ENCODE measurements at regions not wholly inside any gene's neighbourhood (a gene's known extent, or its start where the extent isn't known, plus 50 kb on each side); places are given as distances from the start of the nearest gene placed in this dataset.

DNA sequence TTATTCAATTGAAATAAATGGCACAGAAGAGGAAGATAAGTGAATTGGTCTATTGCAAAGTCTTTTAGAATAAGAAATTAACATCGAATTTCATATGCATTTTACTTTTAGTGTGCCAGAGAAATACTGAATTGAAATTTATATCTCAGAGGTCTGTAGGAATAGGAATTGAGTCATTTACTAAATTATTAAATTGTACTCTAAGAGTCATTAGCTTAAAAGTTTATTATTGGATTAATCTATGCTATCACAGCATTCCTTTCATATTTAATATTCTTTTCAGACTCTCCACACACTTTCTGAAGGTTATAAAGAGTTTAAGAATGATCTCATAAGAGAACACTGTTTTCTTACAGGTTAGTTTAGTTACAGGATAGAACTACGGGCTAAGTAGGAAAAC, 2711.5 kb downstream of the ARAP2 start:
- H3K4me3 ChIP-seq (ENCODE audit: low read depth, low read length): no peak overlapping the region
- in situ Hi-C loops (cut with HindIII; ENCODE audit: low sequenced_read_pairs): no loop called here
- no peak for DNase-seq (ENCODE audit: low read depth, low spot score)
- TF ChIP-seq, protein P1, sequence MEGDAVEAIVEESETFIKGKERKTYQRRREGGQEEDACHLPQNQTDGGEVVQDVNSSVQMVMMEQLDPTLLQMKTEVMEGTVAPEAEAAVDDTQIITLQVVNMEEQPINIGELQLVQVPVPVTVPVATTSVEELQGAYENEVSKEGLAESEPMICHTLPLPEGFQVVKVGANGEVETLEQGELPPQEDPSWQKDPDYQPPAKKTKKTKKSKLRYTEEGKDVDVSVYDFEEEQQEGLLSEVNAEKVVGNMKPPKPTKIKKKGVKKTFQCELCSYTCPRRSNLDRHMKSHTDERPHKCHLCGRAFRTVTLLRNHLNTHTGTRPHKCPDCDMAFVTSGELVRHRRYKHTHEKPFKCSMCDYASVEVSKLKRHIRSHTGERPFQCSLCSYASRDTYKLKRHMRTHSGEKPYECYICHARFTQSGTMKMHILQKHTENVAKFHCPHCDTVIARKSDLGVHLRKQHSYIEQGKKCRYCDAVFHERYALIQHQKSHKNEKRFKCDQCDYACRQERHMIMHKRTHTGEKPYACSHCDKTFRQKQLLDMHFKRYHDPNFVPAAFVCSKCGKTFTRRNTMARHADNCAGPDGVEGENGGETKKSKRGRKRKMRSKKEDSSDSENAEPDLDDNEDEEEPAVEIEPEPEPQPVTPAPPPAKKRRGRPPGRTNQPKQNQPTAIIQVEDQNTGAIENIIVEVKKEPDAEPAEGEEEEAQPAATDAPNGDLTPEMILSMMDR (IDR thresholded peaks at IDR 0.05; ENCODE audit: low read depth, low read length): no peak

DNA sequence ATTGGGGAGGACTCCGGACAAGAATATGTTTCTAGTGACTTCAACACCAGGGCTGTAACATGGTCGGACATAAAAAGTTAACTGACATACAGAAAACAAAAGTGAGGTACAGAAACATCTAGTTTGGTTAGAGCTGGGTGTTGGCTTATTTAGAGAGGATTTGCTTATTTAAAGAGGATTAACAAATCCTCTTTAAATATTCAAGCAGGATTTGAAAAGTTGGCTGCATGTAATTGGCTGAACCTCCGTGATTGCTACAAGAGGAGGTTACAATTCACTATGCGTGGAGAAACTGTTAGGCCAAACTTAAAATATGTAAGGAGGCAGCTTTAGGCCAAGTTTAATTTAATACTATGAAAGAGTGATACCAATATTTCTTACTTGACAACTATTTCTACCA, 2707.4 kb downstream of the ARAP2 start:
- TF ChIP-seq, protein P1 (IDR thresholded peaks at IDR 0.05; ENCODE audit: low read depth, low read length): no peak
- no peak for DNase-seq (ENCODE audit: low read depth, low spot score)
- no peak overlapping the region for H3K4me3 ChIP-seq (ENCODE audit: low read depth, low read length)
- in situ Hi-C loops (cut with HindIII; ENCODE audit: low sequenced_read_pairs): no loop called here

DNA sequence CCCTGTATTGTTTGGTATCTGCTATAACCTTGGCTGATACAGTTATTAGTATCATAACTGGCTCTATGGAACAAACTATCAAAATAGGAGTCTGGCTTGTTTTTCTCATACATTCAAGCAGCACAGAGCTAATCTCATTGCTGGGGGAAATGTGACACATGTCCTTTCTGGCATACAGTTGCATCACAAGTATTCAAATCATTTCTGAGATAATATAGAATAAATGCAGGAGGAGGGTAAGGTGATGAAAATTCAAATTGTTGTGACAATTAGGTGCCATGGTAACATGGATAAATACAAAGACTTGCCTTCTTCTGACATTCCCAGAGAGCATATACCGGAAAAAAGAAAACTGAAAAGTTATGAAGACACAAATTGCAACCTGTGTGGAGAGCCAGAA, 2706.8 kb downstream of the ARAP2 start:
- H3K4me3 ChIP-seq (ENCODE audit: low read depth, low read length): no peak overlapping the region
- TF ChIP-seq, protein P1 (IDR thresholded peaks at IDR 0.05; ENCODE audit: low read depth, low read length): no peak
- no peak for DNase-seq (ENCODE audit: low read depth, low spot score)
- in situ Hi-C loops (cut with HindIII; ENCODE audit: low sequenced_read_pairs): no loop called here

DNA sequence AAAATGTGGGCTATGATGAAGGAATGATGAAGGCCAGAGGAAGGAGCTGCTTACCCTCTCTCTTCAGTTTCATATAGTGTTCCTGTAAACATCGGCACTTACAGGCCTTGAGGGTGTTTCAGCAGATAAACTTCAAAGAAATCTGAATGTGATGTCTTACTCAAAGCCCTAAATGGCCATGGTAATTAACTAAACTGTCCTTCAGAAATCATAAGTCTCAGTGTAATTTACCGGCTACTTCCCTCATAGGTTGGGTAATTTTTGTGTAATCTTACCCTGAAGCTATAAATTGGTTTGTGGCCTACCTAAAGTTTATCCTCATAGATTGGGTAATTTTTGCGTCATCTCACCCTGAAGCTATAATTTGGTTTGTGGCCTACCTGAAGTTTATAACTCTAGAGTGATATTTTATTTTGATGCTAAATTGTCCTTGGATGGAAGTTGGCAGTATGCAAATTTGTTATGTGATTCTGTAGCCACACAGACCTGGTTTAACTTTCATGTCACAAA, 2700.3 kb downstream of the ARAP2 start:
- no peak for DNase-seq (ENCODE audit: low read depth, low spot score)
- TF ChIP-seq, protein P1 (IDR thresholded peaks at IDR 0.05; ENCODE audit: low read depth, low read length): no peak
- in situ Hi-C loops (cut with HindIII; ENCODE audit: low sequenced_read_pairs): no loop called here
- no peak overlapping the region for H3K4me3 ChIP-seq (ENCODE audit: low read depth, low read length)

DNA sequence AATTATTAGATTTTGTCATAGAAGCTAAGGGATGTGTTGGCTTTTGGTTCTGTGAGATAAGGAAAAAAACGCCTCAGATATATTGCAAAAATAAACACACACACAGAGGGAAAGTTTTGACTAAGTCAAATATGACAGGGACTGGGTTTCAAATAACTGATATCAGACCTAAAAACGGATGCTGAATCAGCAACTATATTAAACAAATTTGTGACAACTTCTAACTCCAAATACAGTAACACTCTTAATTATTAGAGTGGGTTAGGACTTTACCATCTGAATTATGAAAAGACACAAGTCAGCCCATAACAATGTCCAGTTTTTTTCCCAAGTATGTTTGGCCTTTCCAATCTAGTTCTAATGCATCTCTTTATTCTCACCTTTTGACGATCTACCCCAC, 2693.1 kb downstream of the ARAP2 start:
- no peak overlapping the region for H3K4me3 ChIP-seq (ENCODE audit: low read depth, low read length)
- DNase-seq (ENCODE audit: low read depth, low spot score): no peak
- in situ Hi-C loops (cut with HindIII; ENCODE audit: low sequenced_read_pairs): no loop called here
- TF ChIP-seq, protein P1 (IDR thresholded peaks at IDR 0.05; ENCODE audit: low read depth, low read length): no peak

DNA sequence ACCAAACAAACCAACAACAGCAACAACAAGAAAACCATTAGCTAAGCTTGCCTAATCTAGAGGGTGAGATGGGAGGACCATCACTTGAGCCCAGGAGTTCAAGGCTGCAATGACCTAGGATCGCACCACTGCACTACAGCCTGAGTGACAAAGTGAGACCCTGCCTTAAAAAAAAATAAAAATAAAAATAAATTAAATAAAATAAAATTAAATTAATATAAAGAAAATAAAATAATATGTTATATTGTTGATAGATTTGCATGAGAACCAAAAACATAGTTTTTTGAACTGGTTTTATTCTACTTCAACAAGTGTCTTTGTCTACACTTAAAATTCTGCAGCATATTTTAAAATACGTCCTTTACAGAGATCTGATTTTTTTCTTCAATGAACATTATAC, 2683.1 kb downstream of the ARAP2 start:
- no peak overlapping the region for H3K4me3 ChIP-seq (ENCODE audit: low read depth, low read length)
- in situ Hi-C loops (cut with HindIII; ENCODE audit: low sequenced_read_pairs): no loop called here
- DNase-seq (ENCODE audit: low read depth, low spot score): no peak
- TF ChIP-seq, protein P1 (IDR thresholded peaks at IDR 0.05; ENCODE audit: low read depth, low read length): no peak

DNA sequence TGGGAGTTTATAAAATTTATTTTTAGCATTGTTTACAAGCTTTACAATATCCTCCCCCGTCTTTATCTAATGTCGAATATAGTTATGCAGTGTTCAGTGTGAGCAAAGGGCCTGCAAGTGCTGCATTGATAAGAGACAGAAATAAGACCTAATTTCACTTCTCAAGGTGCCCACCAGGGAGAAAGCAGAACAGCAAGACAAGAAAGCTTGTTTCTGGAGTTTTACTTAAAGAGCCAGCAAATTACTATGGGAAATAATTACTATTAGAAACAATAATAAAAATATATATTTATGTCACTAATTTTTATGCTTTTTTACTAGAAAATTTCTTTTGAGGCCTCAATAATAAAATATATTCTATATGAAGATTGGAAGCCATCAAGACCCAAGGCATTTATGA, 2677.7 kb downstream of the ARAP2 start:
- in situ Hi-C loops (cut with HindIII; ENCODE audit: low sequenced_read_pairs): no loop called here
- DNase-seq (ENCODE audit: low read depth, low spot score): no peak
- TF ChIP-seq, protein P1 (IDR thresholded peaks at IDR 0.05; ENCODE audit: low read depth, low read length): no peak
- H3K4me3 ChIP-seq (ENCODE audit: low read depth, low read length): no peak overlapping the region

Measured in astrocyte of the spinal cord (primary cell).